ENCODE measurements at regions not wholly inside any gene's neighbourhood (a gene's known extent, or its start where the extent isn't known, plus 50 kb on each side); places are given as distances from the start of the nearest gene placed in this dataset.
"Not testable (repeated sequence)": the region's sequence is repeated elsewhere in the genome, so short reads cannot be mapped to it uniquely, and the experiment has no call there.

DNA sequence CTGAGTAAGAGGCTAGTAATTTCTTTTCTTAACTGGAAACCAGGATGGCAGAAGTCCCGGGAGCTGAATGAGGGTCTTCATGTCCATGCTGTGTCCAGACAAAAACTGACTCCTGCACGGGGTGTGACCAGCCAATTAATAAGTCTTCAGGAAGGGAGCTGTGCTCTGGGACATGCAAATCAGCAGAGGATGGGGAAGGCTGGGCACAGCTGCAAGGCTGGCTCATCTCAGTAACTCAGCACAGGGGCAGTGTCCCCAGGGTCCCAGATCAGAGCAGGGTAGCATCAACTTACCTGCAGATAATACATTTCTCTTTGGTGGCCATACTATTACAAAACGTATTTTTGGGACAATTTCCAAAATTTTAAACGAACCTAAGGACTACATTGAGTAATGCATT, 595.6 kb downstream of the RPIA start:
- H3K27me3 ChIP-seq; DNase-seq; ATAC-seq; H3K27ac ChIP-seq; intact Hi-C loops (cut with DNase I); H3K9me3 ChIP-seq; H3K4me3 ChIP-seq; H3K4me1 ChIP-seq; H3K36me3 ChIP-seq (replicated peaks in 1 of 2; ENCODE audit: insufficient read depth in 1 of 2, low read depth in 2 of 2): not testable (repeated sequence)
- WGBS, 2 donors: no CpG with 5 or more reads among the region's 4 CpGs

DNA sequence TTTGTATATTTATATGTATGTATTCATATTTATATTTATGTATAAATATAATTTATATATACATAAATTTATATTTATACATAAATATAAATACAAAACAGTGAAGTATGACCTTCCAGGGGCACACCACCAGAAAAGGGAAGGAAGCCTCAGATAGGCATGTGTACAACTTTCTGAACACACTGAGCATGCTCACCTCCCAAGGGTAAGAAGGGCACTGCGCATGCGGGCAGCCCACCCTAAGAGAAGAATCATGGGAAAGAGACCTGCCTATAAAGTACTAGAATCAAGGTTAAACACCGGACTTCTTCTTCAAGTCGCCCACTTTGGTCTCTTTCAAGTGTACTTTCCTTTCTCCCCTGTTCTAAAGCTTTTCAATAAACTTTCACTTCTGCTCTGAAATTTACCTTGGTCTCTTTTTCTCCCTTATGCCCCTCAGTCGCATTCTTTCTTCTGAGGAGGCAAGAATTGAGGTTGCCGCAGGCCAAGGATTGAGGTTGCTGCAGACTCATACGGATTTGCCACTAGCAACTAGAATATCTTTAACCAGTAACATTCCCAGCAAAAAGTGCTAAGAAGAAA, 600.3 kb downstream of the RPIA start:
- H3K4me1 ChIP-seq; H3K4me3 ChIP-seq; ATAC-seq; H3K27me3 ChIP-seq; intact Hi-C loops (cut with DNase I); H3K36me3 ChIP-seq (replicated peaks in 1 of 2; ENCODE audit: insufficient read depth in 1 of 2, low read depth in 2 of 2); H3K9me3 ChIP-seq; DNase-seq; H3K27ac ChIP-seq: not testable (repeated sequence)
- no CpG with 5 or more reads among the region's 7 CpGs for WGBS, 2 donors

GRCh38 chr2:89293399-89293798, 601.9 kb downstream of the RPIA start:
- ATAC-seq; H3K4me1 ChIP-seq; intact Hi-C loops (cut with DNase I); H3K27me3 ChIP-seq; DNase-seq; H3K4me3 ChIP-seq; H3K27ac ChIP-seq; H3K9me3 ChIP-seq; H3K36me3 ChIP-seq (replicated peaks in 1 of 2; ENCODE audit: insufficient read depth in 1 of 2, low read depth in 2 of 2): not testable (repeated sequence)
- WGBS, 2 donors: no CpG with 5 or more reads among the region's 4 CpGs

DNA sequence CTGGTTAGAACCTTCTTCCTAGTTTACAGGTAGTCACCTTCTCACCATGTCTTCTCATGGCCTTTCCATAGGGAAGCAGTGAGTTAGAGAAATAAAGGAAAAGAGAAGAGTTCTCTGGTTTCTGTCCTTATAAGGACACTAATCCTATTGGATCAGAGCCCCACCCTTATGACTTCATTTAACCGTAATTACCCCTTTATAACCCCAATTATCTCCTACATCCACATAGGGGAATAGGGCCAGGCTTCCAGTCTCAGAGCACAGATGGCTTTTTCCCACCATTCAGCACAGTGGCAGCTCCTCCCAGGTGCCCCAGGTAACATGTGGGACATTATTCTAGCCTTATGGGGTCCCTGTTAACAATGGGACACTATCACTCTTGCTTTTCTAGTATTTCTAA, 602.9 kb downstream of the RPIA start:
- intact Hi-C loops (cut with DNase I); H3K36me3 ChIP-seq (replicated peaks in 1 of 2; ENCODE audit: insufficient read depth in 1 of 2, low read depth in 2 of 2); DNase-seq; H3K4me1 ChIP-seq; ATAC-seq; H3K27me3 ChIP-seq; H3K4me3 ChIP-seq; H3K9me3 ChIP-seq; H3K27ac ChIP-seq: not testable (repeated sequence)
- WGBS, 2 donors: no CpG with 5 or more reads among the region's 1 CpG

DNA sequence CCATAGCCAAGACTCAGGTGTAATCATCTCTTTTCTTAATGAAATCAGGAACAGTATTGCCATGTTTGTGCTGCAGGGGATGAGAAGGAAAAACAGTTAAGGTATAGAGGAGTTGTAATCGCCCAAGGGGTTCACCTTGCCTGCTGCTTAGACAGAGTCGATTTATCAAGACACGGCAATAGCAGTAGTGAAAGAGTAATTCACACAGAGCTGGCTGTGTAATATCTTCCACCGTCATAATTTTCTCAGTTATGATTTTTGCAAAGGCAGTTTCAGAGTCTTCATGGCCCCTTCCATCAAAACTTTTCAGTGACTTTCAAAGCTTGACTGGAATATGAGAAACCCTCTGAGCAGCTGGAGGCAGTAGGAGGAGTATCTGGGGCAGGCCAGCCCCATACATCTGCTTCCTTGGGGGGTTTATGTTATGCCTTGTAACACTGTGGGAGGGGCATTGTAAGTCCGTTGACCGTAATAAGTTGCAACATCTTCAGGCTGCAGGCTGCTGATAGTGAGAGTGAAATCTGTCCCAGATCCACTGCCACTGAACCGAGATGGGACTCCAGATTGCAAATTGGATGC, 605.4 kb downstream of the RPIA start:
- H3K36me3 ChIP-seq (replicated peaks in 1 of 2; ENCODE audit: insufficient read depth in 1 of 2, low read depth in 2 of 2); H3K9me3 ChIP-seq; ATAC-seq; H3K27ac ChIP-seq; H3K27me3 ChIP-seq; DNase-seq; H3K4me3 ChIP-seq; intact Hi-C loops (cut with DNase I); H3K4me1 ChIP-seq: not testable (repeated sequence)
- 65% methylated on average over 2 of the region's 7 CpGs; no CpG with 5 or more reads in 1 of the 2 donors for WGBS, 2 donors

DNA sequence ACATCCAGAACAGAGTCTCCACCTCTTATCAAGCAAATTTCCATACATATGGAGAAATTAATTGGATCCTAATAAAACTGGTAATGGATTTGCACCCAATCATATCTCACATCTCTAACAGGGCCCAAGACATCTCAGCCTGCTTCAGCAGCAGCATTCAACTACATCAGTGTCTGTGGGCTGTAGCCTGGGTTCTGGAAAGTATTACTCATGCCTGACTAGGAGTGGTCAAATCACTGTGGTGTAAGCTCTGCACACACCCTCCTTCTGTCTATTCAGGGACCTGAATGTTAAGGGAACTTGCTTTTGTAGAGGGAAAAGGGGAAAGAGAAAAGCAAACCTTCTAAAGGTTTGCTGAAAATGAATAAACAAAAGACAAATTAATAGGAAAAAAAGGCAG, 607.7 kb downstream of the RPIA start:
- H3K4me1 ChIP-seq; ATAC-seq; DNase-seq; H3K27me3 ChIP-seq; H3K36me3 ChIP-seq (replicated peaks in 1 of 2; ENCODE audit: insufficient read depth in 1 of 2, low read depth in 2 of 2); intact Hi-C loops (cut with DNase I); H3K27ac ChIP-seq; H3K4me3 ChIP-seq; H3K9me3 ChIP-seq: not testable (repeated sequence)

DNA sequence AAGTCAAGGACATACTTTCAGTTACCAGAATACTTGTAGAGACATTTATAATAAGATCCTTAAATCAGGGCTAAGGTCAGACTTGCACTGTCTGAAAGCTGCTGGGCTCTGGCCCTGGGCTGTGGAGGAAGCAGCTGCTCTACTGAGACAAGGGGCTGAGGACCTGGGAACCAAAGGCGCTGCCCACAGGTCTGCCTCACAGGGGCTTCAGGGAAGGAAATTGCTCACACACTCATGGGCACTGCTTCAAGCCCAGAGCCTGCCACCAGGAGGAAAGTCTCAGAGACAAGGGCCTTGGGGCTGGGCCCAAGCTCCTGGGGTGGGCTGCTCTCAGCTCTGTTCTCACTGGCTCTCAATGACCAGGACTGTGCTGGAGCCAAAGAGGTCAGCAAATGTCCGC, 614.1 kb downstream of the RPIA start:
- H3K27ac ChIP-seq; H3K4me1 ChIP-seq; H3K4me3 ChIP-seq; H3K9me3 ChIP-seq; ATAC-seq; intact Hi-C loops (cut with DNase I); H3K27me3 ChIP-seq; DNase-seq; H3K36me3 ChIP-seq (replicated peaks in 1 of 2; ENCODE audit: insufficient read depth in 1 of 2, low read depth in 2 of 2): not testable (repeated sequence)
- 60% methylated on average over 1 of the region's 2 CpGs; no CpG with 5 or more reads in 1 of the 2 donors for WGBS, 2 donors

- 100% methylated on average over 1 of the region's 8 CpGs; no CpG with 5 or more reads in 1 of the 2 donors for WGBS, 2 donors
- DNase-seq; H3K36me3 ChIP-seq (replicated peaks in 1 of 2; ENCODE audit: insufficient read depth in 1 of 2, low read depth in 2 of 2); H3K27ac ChIP-seq; H3K4me3 ChIP-seq; intact Hi-C loops (cut with DNase I); H3K27me3 ChIP-seq; H3K4me1 ChIP-seq; ATAC-seq; H3K9me3 ChIP-seq: not testable (repeated sequence)
These were observed 615.6 kb downstream of the RPIA start for GRCh38 chr2:89306869-89307637.

GRCh38 chr2:89318990-89319389, 627.5 kb downstream of the RPIA start:
- H3K27me3 ChIP-seq; ATAC-seq; H3K4me1 ChIP-seq; intact Hi-C loops (cut with DNase I); H3K36me3 ChIP-seq (replicated peaks in 1 of 2; ENCODE audit: insufficient read depth in 1 of 2, low read depth in 2 of 2); H3K27ac ChIP-seq; H3K9me3 ChIP-seq; DNase-seq; H3K4me3 ChIP-seq: not testable (repeated sequence)
- WGBS, 2 donors: no CpG with 5 or more reads among the region's 6 CpGs

DNA sequence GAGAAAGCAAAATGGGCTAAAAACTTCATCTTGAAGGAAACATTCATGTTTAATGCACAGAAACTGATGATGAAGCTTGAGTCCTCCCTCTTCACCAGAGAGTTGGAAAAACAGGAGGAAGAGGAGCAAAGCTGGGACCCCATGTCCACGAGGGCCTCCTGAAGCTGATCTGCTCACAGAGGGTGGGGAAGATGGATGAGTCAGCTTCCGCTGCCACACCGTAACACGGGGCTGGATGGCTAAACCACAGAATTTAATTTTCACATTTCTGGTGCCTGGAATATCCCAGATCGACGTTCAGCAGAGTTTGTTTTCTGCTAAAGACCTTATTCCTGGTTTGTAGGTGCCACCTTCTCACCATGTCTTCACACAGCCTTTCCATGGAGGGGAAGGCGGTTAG, 634.4 kb downstream of the RPIA start:
- DNase-seq; H3K4me3 ChIP-seq; H3K4me1 ChIP-seq; H3K27me3 ChIP-seq; H3K36me3 ChIP-seq (replicated peaks in 1 of 2; ENCODE audit: insufficient read depth in 1 of 2, low read depth in 2 of 2); intact Hi-C loops (cut with DNase I); H3K27ac ChIP-seq; H3K9me3 ChIP-seq; ATAC-seq: not testable (repeated sequence)
- 30 to 60% methylated on average over 2 to 4 of the region's 7 CpGs for WGBS, 2 donors
